ENCODE measurements at regions not wholly inside any gene's neighbourhood (a gene's known extent, or its start where the extent isn't known, plus 50 kb on each side); places are given as distances from the start of the nearest gene placed in this dataset.

DNA sequence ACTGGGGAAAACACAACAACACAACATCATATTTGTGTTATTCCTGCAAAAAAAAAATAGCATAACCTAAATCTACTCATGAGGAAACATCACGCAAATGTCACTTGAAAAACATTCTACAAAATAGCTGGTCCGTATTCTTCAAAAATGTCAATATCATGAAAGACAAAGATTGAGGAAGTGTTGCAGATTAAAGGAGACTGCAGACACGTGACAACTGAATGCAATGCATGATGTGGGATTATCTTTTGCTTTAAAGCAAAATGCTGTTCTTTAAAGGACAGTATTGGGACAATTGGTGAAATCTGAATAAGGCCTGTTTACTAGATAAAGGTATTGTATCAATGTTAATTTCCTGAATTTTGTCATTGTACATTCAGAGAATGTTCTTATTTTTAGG is 157.7 kb downstream of the SMIM20 start:
- DNase-seq (ENCODE audit: low read depth in 2 of 2): no peak

DNA sequence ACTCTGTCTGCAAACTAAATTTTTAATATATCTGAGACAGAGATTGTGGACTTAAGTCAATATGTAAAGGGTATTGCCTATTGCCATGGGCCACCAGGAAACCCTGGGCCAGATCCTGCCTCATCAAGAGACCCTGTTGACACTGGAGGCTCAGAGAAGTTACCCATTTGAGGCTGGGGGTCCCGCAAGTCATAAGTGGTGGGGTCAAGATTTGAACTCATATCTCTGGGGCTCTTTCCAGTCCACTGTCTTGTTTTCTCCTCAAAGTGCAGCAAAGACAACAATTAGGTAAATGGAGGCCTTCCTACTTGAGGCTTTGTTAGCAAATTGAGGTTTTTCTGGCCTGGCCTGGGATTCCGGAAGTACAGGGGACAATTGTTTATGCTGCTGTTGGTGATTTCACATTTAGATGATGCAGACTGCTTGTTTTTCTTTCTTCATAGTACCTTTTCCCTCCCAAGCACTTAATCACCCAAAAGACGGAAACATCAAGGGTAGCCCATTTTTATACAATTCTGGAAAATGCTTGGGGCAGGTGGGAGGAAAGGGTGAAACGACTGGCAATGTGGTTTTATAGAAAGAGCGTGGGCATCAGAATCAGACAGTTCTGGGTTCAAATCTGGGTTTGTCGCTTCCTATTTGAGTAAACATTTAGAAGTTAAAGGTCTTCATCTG is 160.0 kb downstream of the SMIM20 start:
- no peak for DNase-seq (ENCODE audit: low read depth in 2 of 2)

DNA sequence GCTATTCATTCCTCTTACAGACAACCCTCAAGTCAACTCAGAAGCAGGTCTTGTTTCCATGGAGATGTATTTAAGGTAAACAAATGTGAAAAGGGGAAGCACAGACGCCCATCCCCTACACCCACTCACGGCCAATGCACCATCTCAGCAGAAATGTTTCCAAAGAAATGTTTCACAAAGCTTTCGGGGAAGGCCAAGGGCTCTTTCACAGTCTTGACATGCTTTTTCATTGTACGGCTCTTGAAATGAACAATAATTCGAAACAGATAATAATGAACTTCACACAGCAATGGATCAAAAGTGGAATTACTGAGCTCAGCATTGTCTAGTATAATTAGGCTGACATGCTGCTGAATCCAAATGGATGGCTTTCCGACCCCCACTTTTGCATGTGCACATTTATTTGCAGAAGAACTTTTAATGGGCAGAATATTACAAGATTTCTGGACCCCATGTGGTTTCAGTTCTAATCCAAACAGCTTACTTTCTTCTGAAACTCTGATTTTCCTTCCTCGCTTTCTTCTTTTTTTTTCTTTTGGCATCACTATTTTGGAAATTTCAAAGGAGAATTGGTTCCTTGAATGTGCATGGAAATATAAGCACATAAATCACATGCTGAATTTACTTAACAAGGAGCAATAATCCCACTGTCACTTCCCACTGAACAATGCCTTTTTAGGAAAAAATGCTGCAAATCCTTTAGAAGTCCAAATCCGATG is 160.9 kb downstream of the SMIM20 start:
- no peak for DNase-seq (ENCODE audit: low read depth in 2 of 2)

DNA sequence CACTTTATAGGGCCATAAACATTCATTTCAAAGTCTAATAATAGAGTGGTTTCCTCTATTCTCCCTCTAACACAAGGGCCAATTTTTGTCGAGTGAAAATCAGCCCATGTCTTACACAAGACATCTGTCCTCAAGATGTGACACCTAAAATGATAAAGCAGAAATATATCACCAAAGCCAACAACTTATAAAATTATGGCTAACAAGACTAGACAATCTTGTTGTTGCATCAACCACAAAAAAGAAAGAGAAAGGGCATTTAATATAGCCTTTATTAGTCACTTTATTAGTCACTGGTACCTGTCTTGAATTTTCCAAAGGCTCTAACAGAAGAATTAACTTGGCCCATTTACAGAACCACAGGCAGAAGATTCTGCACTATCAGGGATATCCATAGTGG is 161.6 kb downstream of the SMIM20 start:
- no peak for DNase-seq (ENCODE audit: low read depth in 2 of 2)

DNA sequence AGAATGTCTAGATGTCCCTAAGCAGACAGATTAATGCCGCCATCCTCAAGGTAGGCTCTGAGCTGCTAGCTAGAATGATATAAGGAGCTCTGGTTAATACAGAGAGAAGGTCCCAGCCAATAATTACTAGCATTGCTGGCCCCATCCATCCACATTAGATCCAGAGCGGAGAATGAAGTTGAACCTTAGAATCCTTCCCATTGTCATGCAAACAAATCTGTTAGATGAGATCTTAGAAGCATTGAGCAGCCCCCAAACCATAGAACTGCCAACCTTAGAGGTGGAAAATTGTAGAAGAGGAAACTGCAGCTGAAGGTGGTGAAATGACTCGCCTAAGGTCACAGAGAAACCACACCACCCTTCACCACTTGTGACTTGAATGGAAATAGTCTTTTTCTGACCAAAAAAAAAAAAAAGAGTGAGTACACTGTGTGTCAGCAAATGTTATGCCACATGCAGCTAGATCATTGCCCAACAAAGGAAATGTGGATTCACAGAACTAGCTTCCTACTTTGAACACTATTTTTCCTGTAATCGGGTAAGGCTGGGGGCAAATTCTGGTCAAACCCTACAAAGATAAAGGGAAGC is 162.1 kb downstream of the SMIM20 start:
- DNase-seq (ENCODE audit: low read depth in 2 of 2): no peak

DNA sequence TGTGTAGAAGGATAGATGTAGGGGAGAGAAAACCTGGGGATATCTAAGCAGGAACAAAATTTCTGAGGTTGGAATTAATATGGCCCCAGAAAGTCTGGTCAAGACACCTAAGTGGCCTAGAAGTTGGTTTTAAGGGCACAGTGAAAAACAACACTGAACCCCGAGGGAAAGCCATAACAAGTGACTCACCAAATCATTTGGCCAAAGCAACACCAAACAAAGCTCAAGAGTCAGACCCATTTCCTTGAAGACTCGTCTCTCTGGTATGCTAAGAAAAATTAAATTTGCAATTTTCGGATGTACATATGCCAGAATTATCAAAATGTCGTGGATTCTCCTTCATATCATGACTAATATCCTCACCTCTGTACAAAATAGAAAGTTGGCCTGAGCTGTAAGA is 162.9 kb downstream of the SMIM20 start:
- no peak for DNase-seq (ENCODE audit: low read depth in 2 of 2)

DNA sequence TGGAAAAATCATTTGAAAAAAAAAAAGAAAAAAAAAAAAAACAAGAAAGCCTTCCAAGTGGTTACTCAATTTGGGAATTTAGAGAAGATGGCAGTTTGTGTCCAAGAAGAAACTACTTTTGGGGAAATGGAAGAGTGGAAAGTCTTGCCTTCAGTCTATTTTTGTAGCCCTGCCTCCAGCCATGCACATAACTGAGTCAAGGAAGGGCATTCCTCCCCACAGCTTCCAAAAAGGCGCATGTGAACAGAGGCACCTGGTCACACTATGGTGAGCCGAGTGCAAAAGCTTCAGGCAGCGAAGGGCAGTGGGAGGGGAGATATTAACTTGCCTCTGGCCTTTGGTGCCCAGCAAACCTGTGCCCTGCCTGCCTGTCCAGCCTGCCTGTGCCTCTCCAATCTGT is 163.7 kb downstream of the SMIM20 start:
- DNase-seq (ENCODE audit: low read depth in 2 of 2): no peak

DNA sequence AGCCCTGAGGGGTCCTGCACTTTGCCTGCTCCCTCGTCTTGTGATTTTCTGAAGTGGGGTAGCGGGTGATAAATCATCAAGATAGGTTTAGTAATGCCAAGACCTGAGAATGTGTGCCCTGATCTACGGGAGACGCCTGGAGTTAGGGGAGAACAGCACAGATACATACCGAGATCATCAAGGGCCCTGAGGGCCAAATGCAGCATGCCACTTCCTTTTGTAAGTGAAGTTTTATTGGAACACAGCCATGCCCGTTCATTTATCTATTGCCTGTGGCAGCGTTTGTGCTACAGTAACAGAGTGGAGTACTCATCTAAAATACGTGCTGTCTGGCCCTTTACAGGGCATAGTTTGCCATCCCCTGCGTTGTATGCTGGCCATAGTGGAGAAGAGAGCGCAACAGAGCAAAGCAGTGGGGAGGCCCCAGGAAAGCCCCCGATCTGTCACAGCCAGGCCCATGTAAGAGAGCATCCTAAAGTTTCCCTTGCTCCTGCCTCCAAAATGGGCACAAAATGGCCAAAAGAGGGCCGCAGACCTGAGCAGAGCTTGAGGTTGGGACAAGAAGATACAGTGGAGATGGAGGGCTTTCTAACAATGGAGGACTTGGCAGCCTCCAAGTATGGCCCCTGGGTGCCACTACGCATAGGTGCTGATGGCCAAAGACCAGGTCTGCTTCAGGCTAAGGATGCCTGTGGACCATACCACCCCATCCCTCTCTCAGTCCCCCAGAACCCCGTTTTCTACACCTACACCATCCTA is 167.0 kb downstream of the SMIM20 start:
- no peak for DNase-seq (ENCODE audit: low read depth in 2 of 2)

DNA sequence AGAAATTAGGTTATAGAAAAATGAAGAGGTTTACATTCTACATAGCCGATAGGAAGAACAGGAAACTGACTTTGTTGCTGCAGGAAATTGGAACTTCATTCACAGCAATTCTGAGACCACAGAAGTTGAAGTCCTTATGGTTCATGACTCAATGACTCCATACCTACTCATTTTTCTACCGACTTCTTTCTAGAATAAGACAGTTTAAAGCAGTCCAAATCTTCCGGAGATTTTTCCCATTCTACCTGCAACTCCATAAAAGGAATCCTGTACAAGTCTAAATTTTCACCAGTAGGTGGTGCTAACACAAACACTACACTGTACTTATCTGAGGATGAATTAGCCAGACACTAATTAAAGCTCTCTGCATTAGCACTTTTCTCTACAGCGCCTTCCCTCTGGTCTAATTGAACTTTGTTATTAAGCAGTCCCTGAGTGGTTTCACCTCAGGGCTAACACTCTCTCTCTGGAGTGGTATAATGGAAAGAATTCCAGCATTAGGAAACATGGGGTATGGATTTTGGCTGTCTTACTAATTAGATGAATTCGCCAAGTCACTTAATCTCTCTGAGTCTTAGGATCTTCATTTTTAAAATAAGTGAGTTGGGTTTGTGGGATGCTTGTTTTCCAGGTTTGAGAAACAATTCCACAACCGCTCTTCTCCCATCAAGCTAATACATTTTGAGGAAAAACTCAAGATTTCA is 167.9 kb downstream of the SMIM20 start:
- DNase-seq (ENCODE audit: low read depth in 2 of 2): no peak

DNA sequence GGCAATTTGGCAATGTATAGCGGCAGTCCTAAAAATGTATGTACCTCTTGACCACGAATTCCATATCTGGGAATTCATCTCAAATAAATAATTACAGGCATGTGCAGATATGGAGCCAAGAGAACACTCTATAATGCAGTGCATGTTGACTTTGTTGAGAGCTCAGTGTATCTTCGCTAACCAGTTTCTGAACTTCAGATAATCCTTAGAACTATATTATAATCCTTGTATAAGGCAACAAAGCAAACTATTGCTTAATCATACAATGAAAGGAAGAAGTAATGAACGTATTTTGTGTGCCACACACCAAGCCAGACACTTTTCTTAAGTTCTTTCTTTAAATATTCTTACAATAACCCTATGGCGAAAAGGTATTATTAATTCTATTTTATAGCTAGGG is 168.5 kb downstream of the SMIM20 start:
- no peak for DNase-seq (ENCODE audit: low read depth in 2 of 2)

DNA sequence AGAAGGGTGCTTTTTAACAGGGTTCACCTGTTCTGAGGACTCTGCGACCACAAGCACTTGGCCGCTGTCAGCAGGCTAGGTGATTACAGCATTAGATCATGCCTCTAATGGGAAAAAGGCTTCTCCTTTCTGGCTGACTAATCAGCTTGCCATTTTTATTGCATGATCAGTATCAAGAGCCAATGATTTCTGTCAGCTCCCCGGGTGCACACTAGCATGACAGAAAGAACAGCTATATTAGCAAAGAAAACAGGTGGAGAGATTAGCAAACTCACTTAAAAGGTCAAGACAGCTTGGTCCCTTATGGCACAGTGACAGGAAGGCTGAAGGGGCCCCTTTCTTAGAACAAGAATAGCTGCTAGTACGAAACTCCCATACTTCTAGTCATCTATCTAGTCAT is 170.0 kb downstream of the SMIM20 start:
- no peak for DNase-seq (ENCODE audit: low read depth in 2 of 2)

DNA sequence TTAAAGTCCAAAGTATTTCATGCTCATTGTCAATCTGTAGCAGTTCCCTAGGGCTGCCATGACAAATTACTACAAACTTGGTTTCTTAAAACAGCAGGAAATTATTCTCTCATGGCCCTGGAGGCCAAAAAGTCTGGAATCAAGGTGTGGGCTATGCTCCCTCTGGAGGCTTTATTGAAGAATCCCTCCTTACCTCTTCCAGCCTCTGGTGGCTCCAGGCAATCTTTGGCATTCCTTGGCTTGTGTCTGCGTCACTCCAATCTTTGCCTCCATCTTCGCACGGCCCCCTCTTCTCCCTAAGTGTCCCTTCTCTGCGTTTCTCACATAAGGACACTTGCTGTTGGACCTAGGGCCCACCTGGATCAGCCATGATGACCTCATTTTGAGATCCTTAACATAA is 170.4 kb downstream of the SMIM20 start:
- no peak for DNase-seq (ENCODE audit: low read depth in 2 of 2)

DNA sequence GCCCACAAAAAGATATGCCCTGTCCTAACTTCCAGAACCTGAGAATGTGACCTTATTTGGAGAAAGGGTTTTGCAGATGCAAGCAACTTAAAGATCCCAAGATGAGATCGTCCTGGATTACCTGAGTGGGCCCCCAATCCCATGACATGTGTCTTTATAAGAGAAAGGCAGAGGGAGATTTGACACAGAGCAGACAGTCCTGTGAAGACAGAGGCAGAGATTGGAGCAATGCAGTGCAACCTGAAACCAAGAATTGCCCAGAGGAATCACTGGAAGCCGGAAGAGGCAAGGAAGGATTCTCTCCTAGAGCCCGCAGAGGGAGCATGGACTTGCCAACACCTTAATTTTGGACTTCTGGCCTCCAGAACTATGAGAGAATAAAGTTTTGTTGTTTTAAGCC is 171.5 kb downstream of the SMIM20 start:
- no peak for DNase-seq (ENCODE audit: low read depth in 2 of 2)

DNA sequence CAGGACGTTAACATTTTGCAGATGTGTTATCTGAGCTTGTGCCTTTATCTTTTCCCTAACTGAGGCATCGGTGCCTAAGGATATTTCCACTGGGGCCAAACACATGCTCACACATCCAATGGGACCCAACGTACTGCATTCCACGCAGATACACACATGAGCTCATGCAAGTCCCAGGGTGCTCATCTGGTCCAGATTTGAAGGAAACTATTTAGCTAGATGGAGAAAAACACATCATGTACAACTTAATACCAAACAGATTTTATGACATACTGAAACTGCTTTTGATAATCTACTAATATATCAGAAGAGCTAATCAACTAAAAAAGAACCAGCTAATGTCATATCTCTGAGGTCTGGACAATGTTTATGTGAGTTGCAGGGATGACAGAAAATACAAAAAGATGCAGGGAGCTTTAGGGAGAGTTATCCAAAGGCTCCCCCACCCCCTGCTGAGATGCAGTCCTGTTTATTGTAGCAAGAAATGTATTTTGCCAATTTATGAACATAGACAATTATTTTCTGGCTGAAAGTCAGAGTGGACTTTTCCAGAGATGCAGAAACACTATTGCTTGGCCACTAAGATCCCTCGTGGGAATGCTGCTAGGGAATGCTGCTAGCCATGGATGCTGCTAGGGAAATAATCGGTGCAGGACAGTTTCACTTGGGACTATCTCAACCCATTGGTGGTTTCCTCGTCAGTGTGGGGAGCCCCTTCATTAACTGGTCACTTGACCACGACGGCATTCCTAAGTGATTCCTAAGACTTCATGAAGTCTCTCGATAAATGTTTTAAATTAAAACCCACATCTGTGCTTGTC is 172.8 kb downstream of the SMIM20 start:
- DNase-seq (ENCODE audit: low read depth in 2 of 2): no peak

DNA sequence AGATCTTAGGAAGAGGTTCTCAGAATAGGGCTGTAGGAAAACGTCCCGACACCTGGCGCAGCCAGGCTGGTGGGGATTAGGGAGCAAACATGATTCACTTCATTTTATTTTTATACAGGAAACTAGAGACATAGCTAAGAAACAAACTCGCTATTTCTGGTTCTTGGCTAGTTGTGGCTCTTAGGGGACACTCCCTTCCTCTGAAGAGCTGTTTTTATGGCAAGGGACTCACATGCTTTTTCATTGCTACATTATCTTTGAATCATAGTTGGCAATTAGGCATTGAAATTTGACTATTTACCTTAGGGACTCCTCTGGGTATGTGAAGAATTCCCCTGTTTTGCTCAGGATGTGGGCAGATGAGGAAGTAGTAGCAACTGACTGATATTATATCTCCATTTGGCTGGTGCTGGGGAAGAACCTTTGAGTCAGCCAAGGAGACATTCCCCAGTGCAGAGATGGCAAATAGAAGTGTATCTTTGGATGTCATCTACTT is 174.5 kb downstream of the SMIM20 start:
- no peak for DNase-seq (ENCODE audit: low read depth in 2 of 2)

DNA sequence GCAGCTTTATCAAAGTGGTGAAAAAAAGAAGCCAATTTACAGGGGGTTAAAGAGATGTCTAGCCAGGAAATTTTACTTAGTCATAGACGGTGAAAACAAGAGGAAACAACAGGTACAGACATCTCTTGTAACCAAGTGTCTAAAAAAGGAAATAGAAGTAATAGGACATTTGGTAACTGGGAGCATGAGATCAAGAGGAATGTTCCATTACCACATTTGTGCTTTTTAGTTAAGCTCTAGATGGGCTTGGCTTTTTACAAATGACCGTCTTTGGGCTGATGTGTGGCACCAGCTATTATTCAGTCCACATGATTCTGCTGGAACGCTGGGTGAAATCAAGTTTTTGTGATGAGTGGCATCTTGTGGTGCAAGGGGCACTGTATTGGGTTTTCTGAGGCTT is 179.5 kb downstream of the SMIM20 start:
- DNase-seq (ENCODE audit: low read depth in 2 of 2): no peak

DNA sequence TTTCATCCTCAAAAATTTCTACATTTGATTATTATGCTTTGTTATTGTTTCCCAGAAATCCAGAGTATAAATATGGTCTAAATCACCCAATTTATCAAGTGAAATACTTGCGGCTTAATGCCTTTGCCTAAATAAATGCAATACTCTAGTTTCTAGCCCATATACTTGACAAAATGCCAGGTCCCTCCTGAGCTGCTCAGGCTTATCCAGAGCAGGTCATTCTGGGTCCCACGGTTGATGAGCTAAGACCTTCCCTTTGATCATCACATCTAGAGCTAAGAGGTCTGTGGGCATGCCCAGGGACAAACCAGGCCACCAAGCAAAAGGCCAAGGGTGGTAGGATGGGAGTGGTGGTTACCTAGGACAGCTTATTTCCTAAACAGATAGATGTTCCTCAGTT is 180.1 kb downstream of the SMIM20 start:
- DNase-seq (ENCODE audit: low read depth in 2 of 2): no peak

DNA sequence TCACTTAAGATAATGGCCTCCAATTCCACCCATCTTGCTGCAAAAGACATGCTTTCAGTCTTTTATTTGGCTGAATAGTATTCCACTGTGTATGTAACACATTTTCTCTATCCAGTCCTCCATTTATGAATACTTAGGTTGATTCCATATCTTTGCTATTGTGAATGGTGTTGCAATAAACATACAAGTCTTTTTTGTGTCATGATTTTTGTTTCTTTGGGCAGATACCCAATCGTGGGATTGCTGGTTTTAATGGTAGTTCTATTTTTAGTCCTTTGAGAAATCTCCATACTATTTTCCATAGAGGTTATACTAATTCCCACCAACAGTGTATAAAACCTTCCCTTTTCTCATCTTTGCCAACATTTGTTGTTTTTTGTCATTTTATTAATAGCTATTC is 180.9 kb downstream of the SMIM20 start:
- DNase-seq (ENCODE audit: low read depth in 2 of 2): no peak

DNA sequence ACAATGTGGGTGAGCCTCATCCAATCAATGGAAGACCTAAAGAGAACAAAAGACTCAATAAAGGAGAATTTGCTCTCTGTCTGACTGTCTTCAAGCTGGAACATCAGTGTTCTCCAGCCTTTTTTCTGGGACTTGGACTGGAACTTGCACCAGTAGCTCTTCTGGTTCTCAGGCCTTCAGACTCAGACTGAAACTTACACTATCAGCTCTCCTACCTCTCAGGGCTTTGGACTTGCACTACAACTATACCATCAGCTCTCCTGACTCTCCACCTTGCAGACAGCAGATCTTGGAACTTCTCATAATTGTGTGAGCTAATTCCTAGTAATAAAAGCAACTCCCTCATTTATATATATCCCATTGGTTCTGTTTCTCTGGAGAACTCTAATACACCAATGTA is 185.9 kb downstream of the SMIM20 start:
- DNase-seq (ENCODE audit: low read depth in 2 of 2): no peak

DNA sequence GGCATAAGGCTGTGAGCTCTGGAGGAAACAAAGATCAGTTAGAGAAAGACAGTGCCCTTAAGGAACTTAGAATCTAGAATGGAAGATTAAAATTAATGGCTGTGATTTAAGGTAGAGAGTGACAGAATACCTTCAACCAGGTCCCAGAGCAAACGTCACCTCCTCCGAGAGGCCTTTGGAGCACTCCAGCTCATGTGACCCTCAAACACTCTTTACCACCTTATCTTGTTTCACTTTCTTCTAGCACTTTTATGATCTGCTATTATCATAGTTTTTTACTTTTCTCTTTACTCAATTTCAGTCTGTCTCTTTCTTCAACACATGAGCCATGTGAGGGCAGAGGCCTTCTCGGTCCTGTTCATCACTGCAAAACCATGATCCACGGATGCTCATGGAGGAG is 187.0 kb downstream of the SMIM20 start:
- no peak for DNase-seq (ENCODE audit: low read depth in 2 of 2)

Data from stimulated activated CD8-positive, alpha-beta memory T cell treated with anti-CD3 and anti-CD28 coated beads, Interleukin-2, amount 100 ng/mL, for 1 hour (primary cell).